ENCODE measurements at regions not wholly inside any gene's neighbourhood (a gene's known extent, or its start where the extent isn't known, plus 50 kb on each side); places are given as distances from the start of the nearest gene placed in this dataset.
"Not testable (repeated sequence)": the region's sequence is repeated elsewhere in the genome, so short reads cannot be mapped to it uniquely, and the experiment has no call there.

- DNase-seq (ENCODE audit: low spot score): no peak
- Mint-ChIP-seq H3K36me3 (ENCODE audit: low read depth) (peaks cover 16% of the 10 kb centered on the region), H3K27ac (peak overlapping the region; percentile 40), H3K4me1 (ENCODE audit: low read depth) (peaks cover 67% of the 10 kb centered on the region), H3K4me3 (ENCODE audit: low read depth) (no peak overlapping the region), H3K9me3 (no peaks in the 10 kb centered on the region), H3K27me3 (ENCODE audit: low read depth) (no peaks in the 10 kb centered on the region)
- intact Hi-C loops (cut with micrococcal nuclease): loop anchor here (5.0 to 10.0 kb wide), 3 partner anchors 37 to 359 kb away; partner anchors contain the start of genes GOLPH3 and ZFR
Observed at GRCh38 chr5:32534041-32534440, 51.3 kb upstream of the SUB1 start.

GRCh38 chr5:32531885-32532520, 53.4 kb upstream of the SUB1 start:
- Mint-ChIP-seq H3K4me1 (ENCODE audit: low read depth) (peaks cover 48% of the 10 kb centered on the region), H3K27ac (peak overlapping the region; percentile 96), H3K4me3 (ENCODE audit: low read depth) (peak overlapping the region; percentile 88), H3K36me3 (ENCODE audit: low read depth) (peaks cover 11% of the 10 kb centered on the region), H3K27me3 (ENCODE audit: low read depth) (no peaks in the 10 kb centered on the region), H3K9me3 (no peaks in the 10 kb centered on the region)
- intact Hi-C loops (cut with micrococcal nuclease): loop anchor here (1.0 to 10.0 kb wide), 5 partner anchors 10 to 357 kb away; partner anchors contain the start of genes GOLPH3, SUB1 and ZFR
- DNase-seq (ENCODE audit: low spot score): peak; percentile 45

- not testable (repeated sequence) for H3K36me3 Mint-ChIP-seq (ENCODE audit: low read depth); H3K27ac Mint-ChIP-seq
Observed at GRCh38 chr5:32527321-32527720, 58.0 kb upstream of the SUB1 start.

GRCh38 chr5:32526810-32527209, 58.5 kb upstream of the SUB1 start:
- Mint-ChIP-seq H3K4me3 (ENCODE audit: low read depth) (no peak overlapping the region), H3K4me1 (ENCODE audit: low read depth) (peaks cover 28% of the 10 kb centered on the region), H3K9me3 (no peaks in the 10 kb centered on the region), H3K27me3 (ENCODE audit: low read depth) (no peaks in the 10 kb centered on the region), H3K36me3 (ENCODE audit: low read depth) (no peaks in the 10 kb centered on the region), H3K27ac (no peak overlapping the region)
- no peak for DNase-seq (ENCODE audit: low spot score)
- intact Hi-C loops (cut with micrococcal nuclease): no loop called here

More at GRCh38 chr5:32527321-32527720, 58.0 kb upstream of the SUB1 start:
- intact Hi-C loops (cut with micrococcal nuclease); H3K27me3 Mint-ChIP-seq (ENCODE audit: low read depth); H3K9me3 Mint-ChIP-seq; H3K4me3 Mint-ChIP-seq (ENCODE audit: low read depth); DNase-seq (ENCODE audit: low spot score): not testable (repeated sequence)
- H3K4me1 Mint-ChIP-seq (ENCODE audit: low read depth): peaks cover 29% of the 10 kb centered on the region

GRCh38 chr5:32523625-32524024, 61.7 kb upstream of the SUB1 start:
- Mint-ChIP-seq H3K27me3 (ENCODE audit: low read depth) (peaks cover 10% of the 10 kb centered on the region), H3K4me3 (ENCODE audit: low read depth) (no peak overlapping the region)
- intact Hi-C loops (cut with micrococcal nuclease): no loop called here

GRCh38 chr5:32522429-32523143, 62.8 kb upstream of the SUB1 start:
- Mint-ChIP-seq H3K36me3 (ENCODE audit: low read depth) (no peaks in the 10 kb centered on the region), H3K27me3 (ENCODE audit: low read depth) (peaks cover 11% of the 10 kb centered on the region), H3K4me1 (ENCODE audit: low read depth) (peaks cover 28% of the 10 kb centered on the region), H3K27ac (no peak overlapping the region), H3K4me3 (ENCODE audit: low read depth) (no peak overlapping the region), H3K9me3 (no peaks in the 10 kb centered on the region)
- intact Hi-C loops (cut with micrococcal nuclease): no loop called here
- peak; percentile 49 for DNase-seq (ENCODE audit: low spot score)

More at GRCh38 chr5:32523625-32524024, 61.7 kb upstream of the SUB1 start:
- no peak overlapping the region for H3K27ac Mint-ChIP-seq
- no peaks in the 10 kb centered on the region for H3K9me3 Mint-ChIP-seq
- no peak for DNase-seq (ENCODE audit: low spot score)
- H3K4me1 Mint-ChIP-seq (ENCODE audit: low read depth): peaks cover 28% of the 10 kb centered on the region
- no peaks in the 10 kb centered on the region for H3K36me3 Mint-ChIP-seq (ENCODE audit: low read depth)

GRCh38 chr5:32521481-32521880, 63.9 kb upstream of the SUB1 start:
- H3K27ac Mint-ChIP-seq: no peak overlapping the region
- H3K9me3 Mint-ChIP-seq: no peaks in the 10 kb centered on the region
- H3K4me3 Mint-ChIP-seq (ENCODE audit: low read depth): no peak overlapping the region
- peaks cover 11% of the 10 kb centered on the region for H3K27me3 Mint-ChIP-seq (ENCODE audit: low read depth)
- DNase-seq (ENCODE audit: low spot score): no peak
- H3K4me1 Mint-ChIP-seq (ENCODE audit: low read depth): peaks cover 25% of the 10 kb centered on the region
- H3K36me3 Mint-ChIP-seq (ENCODE audit: low read depth): no peaks in the 10 kb centered on the region
- intact Hi-C loops (cut with micrococcal nuclease): no loop called here

- intact Hi-C loops (cut with micrococcal nuclease): no loop called here
- Mint-ChIP-seq H3K27ac (no peak overlapping the region), H3K27me3 (ENCODE audit: low read depth) (peaks cover 11% of the 10 kb centered on the region), H3K36me3 (ENCODE audit: low read depth) (no peaks in the 10 kb centered on the region), H3K4me1 (ENCODE audit: low read depth) (peaks cover 25% of the 10 kb centered on the region), H3K9me3 (no peaks in the 10 kb centered on the region), H3K4me3 (ENCODE audit: low read depth) (no peak overlapping the region)
- DNase-seq (ENCODE audit: low spot score): no peak
Observed at GRCh38 chr5:32520972-32521371, 64.4 kb upstream of the SUB1 start.

GRCh38 chr5:32520356-32520755, 65.0 kb upstream of the SUB1 start:
- peaks cover 25% of the 10 kb centered on the region for H3K4me1 Mint-ChIP-seq (ENCODE audit: low read depth)
- intact Hi-C loops (cut with micrococcal nuclease): no loop called here
- peaks cover 11% of the 10 kb centered on the region for H3K27me3 Mint-ChIP-seq (ENCODE audit: low read depth)
- no peaks in the 10 kb centered on the region for H3K9me3 Mint-ChIP-seq
- no peak for DNase-seq (ENCODE audit: low spot score)
- H3K27ac Mint-ChIP-seq: no peak overlapping the region
- no peak overlapping the region for H3K4me3 Mint-ChIP-seq (ENCODE audit: low read depth)
- no peaks in the 10 kb centered on the region for H3K36me3 Mint-ChIP-seq (ENCODE audit: low read depth)

GRCh38 chr5:32519508-32519907, 65.8 kb upstream of the SUB1 start:
- intact Hi-C loops (cut with micrococcal nuclease): no loop called here
- Mint-ChIP-seq H3K27ac (no peak overlapping the region), H3K9me3 (no peaks in the 10 kb centered on the region), H3K4me3 (ENCODE audit: low read depth) (no peak overlapping the region), H3K4me1 (ENCODE audit: low read depth) (peaks cover 25% of the 10 kb centered on the region), H3K27me3 (ENCODE audit: low read depth) (peaks cover 11% of the 10 kb centered on the region), H3K36me3 (ENCODE audit: low read depth) (no peaks in the 10 kb centered on the region)
- DNase-seq (ENCODE audit: low spot score): no peak

GRCh38 chr5:32514806-32515205, 70.3 kb upstream of the ZFR start:
- no peak overlapping the region for H3K27ac Mint-ChIP-seq
- no peaks in the 10 kb centered on the region for H3K4me1 Mint-ChIP-seq (ENCODE audit: low read depth)
- no peak overlapping the region for H3K4me3 Mint-ChIP-seq (ENCODE audit: low read depth)
- H3K9me3 Mint-ChIP-seq: no peaks in the 10 kb centered on the region
- no peaks in the 10 kb centered on the region for H3K36me3 Mint-ChIP-seq (ENCODE audit: low read depth)
- peaks cover 5% of the 10 kb centered on the region for H3K27me3 Mint-ChIP-seq (ENCODE audit: low read depth)
- intact Hi-C loops (cut with micrococcal nuclease): no loop called here
- no peak for DNase-seq (ENCODE audit: low spot score)

GRCh38 chr5:32512926-32513325, 68.4 kb upstream of the ZFR start:
- no peaks in the 10 kb centered on the region for H3K4me1 Mint-ChIP-seq (ENCODE audit: low read depth)
- H3K27ac Mint-ChIP-seq: no peak overlapping the region
- no peak overlapping the region for H3K4me3 Mint-ChIP-seq (ENCODE audit: low read depth)
- no peaks in the 10 kb centered on the region for H3K9me3 Mint-ChIP-seq
- intact Hi-C loops (cut with micrococcal nuclease): no loop called here
- no peak for DNase-seq (ENCODE audit: low spot score)
- H3K36me3 Mint-ChIP-seq (ENCODE audit: low read depth): no peaks in the 10 kb centered on the region
- H3K27me3 Mint-ChIP-seq (ENCODE audit: low read depth): peaks cover 5% of the 10 kb centered on the region

- intact Hi-C loops (cut with micrococcal nuclease): no loop called here
- Mint-ChIP-seq H3K36me3 (ENCODE audit: low read depth) (no peaks in the 10 kb centered on the region), H3K27ac (no peak overlapping the region), H3K27me3 (ENCODE audit: low read depth) (peaks cover 5% of the 10 kb centered on the region), H3K4me3 (ENCODE audit: low read depth) (no peak overlapping the region), H3K4me1 (ENCODE audit: low read depth) (no peaks in the 10 kb centered on the region), H3K9me3 (no peaks in the 10 kb centered on the region)
- no peak for DNase-seq (ENCODE audit: low spot score)
Observed at GRCh38 chr5:32511776-32512374, 67.3 kb upstream of the ZFR start.
